NCI-H526 (cell line): ENCODE measurements at regions not wholly inside any gene's neighbourhood (a gene's known extent, or its start where the extent isn't known, plus 50 kb on each side); places are given as distances from the start of the nearest gene placed in this dataset.
"Not testable (repeated sequence)": the region's sequence is repeated elsewhere in the genome, so short reads cannot be mapped to it uniquely, and the experiment has no call there.

ENCODE experiments used
- DNase-seq, 2 experiments: peaks; one replicate each; lab custom pipeline; 2025; lab: John Stamatoyannopoulos, UW

- no peak for DNase-seq
Observed at GRCh38 chrY:21034151-21035061, 278.5 kb downstream of the RPS4Y2 start.

DNA sequence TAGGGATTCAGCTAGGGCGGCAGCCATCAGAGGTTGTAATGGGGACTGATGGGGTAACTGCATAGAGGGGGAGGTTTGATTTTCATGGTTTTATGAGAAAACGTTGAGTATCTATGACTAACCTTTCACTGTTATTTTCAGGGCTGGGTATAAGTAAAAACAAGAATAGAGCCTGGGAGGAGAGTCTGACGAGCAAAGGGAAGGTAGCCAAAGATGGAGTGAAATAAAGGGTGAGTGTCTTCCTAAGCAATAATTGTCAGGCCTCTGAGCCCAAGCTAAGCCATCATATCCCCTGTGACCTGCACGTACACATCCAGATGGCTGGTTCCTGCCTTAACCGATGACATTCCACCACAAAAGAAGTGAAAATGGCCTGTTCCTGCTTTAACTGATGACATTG, 281.5 kb downstream of the RPS4Y2 start:
- DNase-seq, result not testable (repeated sequence)

DNA sequence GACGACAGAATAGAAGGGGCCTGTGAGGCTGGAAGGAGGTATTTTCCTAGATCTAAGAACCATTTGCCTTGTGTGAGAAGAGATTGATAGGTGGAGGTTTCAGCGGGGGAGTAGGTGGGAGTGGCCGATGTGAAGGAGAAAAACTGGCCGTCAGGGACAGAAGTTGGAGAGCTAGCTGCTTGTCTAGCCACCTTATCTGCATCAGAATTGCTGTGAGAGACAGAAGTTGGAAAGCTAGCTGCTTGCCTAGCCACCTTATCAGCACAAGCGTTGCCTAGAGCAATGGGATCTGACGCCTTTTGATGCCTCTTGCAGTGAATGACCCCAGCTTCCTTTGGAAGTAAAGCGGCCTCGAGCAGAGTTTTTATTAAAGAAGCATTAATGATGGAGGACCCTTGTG, 283.9 kb downstream of the RPS4Y2 start:
- DNase-seq, result no peak

- not testable (repeated sequence) for DNase-seq
Observed at GRCh38 chrY:21040711-21041110, 284.8 kb downstream of the RPS4Y2 start.

- no peak for DNase-seq
Observed at GRCh38 chrY:21073079-21073478, 317.2 kb downstream of the RPS4Y2 start.

GRCh38 chrY:21073641-21074260, 317.8 kb downstream of the RPS4Y2 start:
- DNase-seq, result no peak

DNA sequence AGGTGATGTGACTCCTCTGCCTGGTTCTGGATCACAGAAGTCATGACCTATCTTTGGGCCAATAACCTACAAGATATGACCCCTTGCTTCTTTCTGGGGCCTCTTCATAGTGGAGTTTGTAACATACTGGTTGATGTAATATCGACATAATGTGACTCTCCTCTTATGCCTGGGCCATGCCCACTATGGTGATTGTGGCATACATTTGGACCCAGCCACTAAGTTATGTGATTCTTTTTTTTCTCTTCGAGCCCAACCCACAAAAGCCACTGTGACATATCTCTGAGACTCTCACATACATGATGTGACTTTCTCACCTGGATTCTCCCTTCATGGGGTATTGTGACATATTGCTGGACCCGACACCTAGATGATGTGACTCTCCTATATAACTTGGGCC, 319.8 kb downstream of the RPS4Y2 start:
- no peak for DNase-seq

DNA sequence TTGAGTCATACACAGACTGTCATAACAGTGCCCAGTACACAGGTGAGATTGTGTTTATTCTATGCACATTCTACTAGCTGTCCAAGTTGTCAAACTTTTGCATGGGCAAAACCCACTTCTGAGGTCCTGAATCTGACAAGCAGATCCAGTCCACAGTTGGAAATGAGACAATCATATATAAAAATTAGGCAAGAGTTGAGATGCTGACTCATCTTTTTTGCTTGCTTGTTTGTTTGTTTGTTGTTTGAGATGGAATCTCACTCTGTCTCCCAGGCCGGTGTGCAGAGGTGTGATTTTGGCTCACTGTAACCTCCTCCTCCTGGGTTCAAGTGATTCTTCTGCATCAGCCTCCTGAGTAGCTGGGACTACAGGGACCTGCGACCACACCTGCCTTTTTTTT, 323.8 kb downstream of the RPS4Y2 start:
- no peak for DNase-seq

GRCh38 chrY:21081640-21082611, 326.0 kb downstream of the RPS4Y2 start:
- DNase-seq, result no peak

- DNase-seq, result no peak
Observed at GRCh38 chrY:21082639-21083038, 326.7 kb downstream of the RPS4Y2 start.

DNA sequence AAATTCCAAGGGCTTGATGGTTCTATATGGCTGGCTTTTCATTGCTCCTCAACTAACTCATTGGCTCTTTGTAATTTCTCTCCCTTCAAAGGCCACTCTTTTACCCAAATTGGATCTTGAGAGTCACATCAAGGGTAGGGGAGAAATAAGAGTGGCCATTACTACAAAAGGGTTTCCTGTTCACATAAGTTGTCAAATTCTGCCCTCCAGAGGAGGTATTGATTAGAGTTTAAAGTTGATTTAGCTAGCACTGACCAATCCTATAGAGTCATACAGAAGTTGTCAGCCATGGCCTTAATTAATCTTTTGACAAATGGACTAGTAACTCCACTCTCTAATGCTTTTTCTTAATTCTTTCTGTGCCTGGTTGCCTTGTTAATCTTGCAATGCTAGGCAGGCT, 336.0 kb downstream of the RPS4Y2 start:
- DNase-seq, result no peak

GRCh38 chrY:21102507-21102906, 346.6 kb downstream of the RPS4Y2 start:
- DNase-seq, result no peak

DNA sequence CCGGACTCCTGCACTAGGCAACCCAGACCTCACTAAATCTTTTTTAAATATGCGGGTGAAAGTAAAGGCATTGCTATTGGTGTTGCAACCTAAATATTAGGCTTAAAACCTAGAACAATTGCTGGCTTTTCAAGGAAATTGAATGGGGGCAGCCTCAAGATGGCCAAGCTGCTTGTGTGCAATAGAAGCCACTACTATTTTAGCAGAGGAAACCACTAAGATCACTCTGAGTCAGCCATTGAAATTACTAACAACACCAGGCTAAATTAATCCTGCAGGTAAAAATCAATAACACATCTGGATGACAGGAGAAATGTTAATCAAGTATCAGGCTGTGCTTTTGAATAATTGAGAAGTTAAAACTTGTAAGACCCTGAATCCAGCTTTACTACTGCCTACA, 348.0 kb downstream of the RPS4Y2 start:
- no peak for DNase-seq

DNA sequence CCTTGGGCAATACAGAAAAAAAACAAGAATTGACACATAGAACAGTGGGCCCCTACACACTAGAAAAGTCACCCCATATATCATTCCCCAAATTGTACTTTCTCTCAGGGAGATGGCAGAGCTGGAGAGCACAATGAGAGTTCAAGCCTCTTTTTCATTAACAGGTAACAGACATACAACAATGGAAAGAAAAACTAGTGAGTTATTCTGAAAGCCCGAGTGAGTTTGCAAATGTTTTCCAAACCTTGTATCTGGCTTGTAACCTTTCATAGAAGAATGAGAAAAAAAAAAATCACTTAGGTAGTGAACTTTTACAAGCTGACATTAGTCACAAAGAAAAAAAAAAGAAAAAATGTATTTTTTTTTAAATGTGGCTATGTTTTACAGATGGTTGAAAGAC, 349.6 kb downstream of the RPS4Y2 start:
- DNase-seq, result no peak

- no peak for DNase-seq
Observed at GRCh38 chrY:21111313-21111712, 355.4 kb downstream of the RPS4Y2 start.

- no peak for DNase-seq
Observed at GRCh38 chrY:21121065-21121464, 365.2 kb downstream of the RPS4Y2 start.

DNA sequence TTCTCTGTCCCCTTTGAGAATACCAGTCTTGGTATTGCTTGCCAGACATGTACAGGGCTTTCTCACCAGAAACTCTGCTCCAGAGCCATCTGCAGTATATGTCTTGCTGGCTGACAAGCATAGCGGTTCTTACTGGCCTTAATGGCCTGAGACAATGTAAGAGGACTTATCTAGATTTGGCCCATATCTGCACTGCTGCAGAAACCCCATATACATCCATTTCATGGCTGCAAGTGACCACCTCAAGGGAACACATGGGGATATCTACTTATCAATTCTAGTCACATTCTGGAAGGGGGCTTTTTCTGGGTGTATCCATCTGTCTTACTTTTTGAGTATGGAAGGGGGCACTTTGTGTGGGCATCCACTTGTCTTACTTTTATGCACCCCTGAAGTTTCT, 375.5 kb upstream of the RBMY1B start:
- no peak for DNase-seq

GRCh38 chrY:21138056-21138758, 372.9 kb upstream of the RBMY1B start:
- no peak for DNase-seq

DNA sequence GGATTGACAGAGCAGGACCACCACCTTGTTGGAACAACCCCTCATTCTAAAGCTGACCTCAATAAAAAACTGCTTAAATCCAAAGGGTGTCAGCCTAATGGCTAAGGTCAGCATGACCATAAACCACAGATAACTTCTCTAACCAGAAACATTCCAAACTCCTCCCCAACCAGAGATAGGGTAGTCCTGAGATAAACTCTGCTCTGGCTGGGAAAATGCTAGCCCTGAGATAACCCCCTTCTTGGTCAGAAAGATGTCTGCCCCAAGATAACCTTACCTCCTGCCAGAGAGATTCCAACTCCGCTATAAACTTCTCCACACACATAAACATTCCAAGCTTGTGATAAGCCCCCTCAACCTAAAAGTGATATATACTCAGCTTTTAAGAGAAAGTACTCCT, 364.8 kb upstream of the RBMY1B start:
- no peak for DNase-seq

GRCh38 chrY:21149971-21150370, 361.2 kb upstream of the RBMY1B start:
- DNase-seq, result no peak

- no peak for DNase-seq
Observed at GRCh38 chrY:21169821-21170220, 341.3 kb upstream of the RBMY1B start.
